ENCODE measurements at regions not wholly inside any gene's neighbourhood (a gene's known extent, or its start where the extent isn't known, plus 50 kb on each side); places are given as distances from the start of the nearest gene placed in this dataset.

DNA sequence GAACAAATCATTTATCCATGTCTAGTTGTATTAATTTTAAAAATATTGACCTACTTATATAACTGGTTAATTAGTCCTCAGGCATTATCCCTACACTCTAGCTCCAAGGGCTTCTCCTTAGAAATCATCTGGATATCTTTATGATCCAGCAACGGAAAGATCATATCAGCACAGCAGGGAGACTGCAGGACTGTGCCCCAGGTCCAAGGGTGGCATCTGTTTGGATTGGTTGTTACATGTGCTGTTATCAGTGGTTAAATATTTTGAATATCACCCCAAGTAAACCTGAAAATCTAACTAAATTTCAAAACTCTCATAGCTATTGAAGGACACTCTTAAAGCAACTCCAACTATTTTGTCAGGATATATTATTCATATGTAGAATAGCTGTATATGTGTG is 556.2 kb upstream of the ZEB2 start:
- DNase-seq (ENCODE audit: low read depth, low spot score): no peak

- DNase-seq (ENCODE audit: low read depth, low spot score): no peak
Measured at GRCh38 chr2:145075454-145076062, 555.6 kb upstream of the ZEB2 start.

DNA sequence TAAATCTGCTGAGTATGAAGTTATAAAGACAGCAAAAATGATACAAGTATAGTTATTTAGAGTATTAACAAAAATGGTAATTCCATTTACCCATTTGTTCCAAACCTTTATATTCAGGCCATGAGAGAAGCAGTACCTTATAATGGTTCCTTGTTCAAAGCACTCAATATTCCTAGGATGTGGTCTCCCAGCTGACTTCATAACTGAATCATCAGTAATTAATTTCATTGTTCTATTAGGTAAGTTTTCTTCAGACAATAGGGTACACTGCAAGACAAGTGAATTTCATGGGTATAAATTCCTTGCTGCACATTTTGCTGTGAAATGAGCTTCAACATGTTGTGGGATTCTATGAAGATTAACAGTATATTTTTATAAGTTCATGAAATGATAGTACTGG is 550.8 kb upstream of the ZEB2 start:
- DNase-seq (ENCODE audit: low read depth, low spot score): no peak

DNA sequence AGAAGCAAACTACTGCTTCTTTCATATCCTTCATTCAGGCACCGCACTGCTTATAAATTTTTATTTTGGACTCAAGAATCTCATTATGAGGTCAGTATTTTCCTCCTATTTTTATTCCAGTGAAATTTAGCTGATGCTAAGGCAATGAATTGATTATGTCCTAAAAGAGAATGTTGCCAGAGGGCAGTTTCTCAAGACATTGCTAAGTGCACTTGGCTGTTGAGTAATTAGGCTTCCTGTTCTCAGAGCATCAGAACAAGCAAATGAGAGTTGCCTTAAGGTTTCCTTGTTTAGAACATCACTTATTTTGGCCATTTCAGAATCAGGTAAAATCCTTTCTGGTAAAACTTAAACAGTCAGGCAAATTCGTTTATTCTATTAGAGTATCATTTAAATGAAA is 548.6 kb upstream of the ZEB2 start:
- DNase-seq (ENCODE audit: low read depth, low spot score): no peak

GRCh38 chr2:145067549-145068030 is 547.7 kb upstream of the ZEB2 start:
- DNase-seq (ENCODE audit: low read depth, low spot score): no peak

- DNase-seq (ENCODE audit: low read depth, low spot score): no peak
Measured at GRCh38 chr2:145066856-145067548, 547.1 kb upstream of the ZEB2 start.

- no peak for DNase-seq (ENCODE audit: low read depth, low spot score)
Measured at GRCh38 chr2:145066151-145066661, 546.3 kb upstream of the ZEB2 start.

- DNase-seq (ENCODE audit: low read depth, low spot score): no peak
Measured at GRCh38 chr2:145065342-145065741, 545.4 kb upstream of the ZEB2 start.

- DNase-seq (ENCODE audit: low read depth, low spot score): no peak
Measured at GRCh38 chr2:145064511-145064910, 544.6 kb upstream of the ZEB2 start.

GRCh38 chr2:145060876-145061275 is 541.0 kb upstream of the ZEB2 start:
- DNase-seq (ENCODE audit: low read depth, low spot score): no peak

- no peak for DNase-seq (ENCODE audit: low read depth, low spot score)
Measured at GRCh38 chr2:145059914-145060313, 540.0 kb upstream of the ZEB2 start.

DNA sequence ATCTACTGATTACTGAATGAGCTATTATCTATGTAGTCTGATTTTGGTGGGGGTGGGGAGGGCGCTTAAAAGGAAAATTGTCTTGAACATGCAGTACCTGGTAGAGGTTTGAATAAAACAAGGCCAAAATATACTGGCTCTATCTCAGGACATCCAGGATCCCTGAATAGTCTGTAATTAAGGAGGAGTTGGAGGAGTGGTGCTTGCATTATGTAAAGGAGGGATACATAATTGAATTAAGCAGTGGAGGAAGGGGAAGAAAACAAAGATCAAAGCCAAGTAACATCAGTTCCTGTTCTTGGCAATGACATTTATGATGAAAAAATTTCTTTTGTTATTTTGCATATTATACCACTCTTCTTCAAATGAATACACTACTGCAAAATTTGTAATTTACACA is 539.4 kb upstream of the ZEB2 start:
- DNase-seq (ENCODE audit: low read depth, low spot score): no peak

- no peak for DNase-seq (ENCODE audit: low read depth, low spot score)
Measured at GRCh38 chr2:145058457-145058856, 538.5 kb upstream of the ZEB2 start.

- no peak for DNase-seq (ENCODE audit: low read depth, low spot score)
Measured at GRCh38 chr2:145055651-145056050, 535.7 kb upstream of the ZEB2 start.

DNA sequence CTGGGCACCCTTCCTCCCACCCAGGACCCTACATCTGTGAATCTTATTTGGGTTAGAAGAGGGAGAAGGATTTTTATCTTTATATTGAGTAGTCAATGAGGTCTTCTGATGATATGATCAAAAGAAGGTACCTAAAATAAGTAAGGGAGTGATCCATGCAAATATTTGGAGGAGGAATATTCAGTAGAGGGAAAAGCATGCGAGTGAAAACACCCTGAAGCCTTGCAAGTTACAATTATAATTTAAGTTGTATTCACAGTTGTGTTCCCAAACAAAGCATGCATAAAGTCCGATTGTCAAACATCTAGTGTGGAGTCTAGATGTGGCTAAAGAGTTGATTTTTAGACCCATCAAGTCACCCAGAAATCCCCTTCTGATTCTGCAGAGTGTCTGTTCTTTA is 530.2 kb upstream of the ZEB2 start:
- DNase-seq (ENCODE audit: low read depth, low spot score): no peak

GRCh38 chr2:145049475-145049874 is 529.6 kb upstream of the ZEB2 start:
- no peak for DNase-seq (ENCODE audit: low read depth, low spot score)

DNA sequence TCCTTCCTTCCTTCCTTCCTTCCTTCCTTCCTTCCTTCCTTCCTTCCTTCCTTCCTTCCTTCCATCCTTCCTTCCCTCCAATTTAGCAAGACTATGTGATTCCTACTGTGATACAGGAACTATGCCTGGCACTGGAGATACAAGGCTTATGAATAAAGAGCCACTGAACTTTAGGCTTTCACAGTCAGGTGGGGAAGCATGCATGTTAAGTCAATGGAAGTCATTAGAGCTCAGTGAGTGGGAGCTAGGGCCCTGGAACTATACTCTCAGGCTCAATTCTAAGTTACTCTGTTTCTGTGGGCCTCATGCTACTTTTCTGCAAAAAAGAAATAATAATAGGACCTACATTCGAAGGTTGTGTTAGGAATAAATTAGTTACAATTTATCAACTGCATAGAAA is 527.6 kb upstream of the ZEB2 start:
- DNase-seq (ENCODE audit: low read depth, low spot score): no peak

DNA sequence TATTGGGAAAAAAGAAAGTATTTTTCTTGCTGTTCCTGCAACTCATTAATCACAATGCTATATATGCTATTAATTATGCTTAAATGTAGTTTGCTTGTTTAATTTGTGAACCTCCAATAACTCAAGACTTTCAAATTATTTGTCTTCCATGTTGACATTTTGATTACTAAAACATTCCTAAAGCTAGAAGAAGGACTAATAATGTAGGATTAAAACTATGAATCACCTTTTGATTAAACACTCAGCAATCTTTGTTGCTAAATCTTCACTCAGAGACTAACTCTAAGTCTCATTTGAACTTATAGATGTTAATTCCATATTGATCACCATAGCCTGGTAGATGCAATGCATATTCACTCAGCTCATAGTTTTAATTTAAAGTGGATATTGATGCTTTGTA is 524.6 kb upstream of the ZEB2 start:
- no peak for DNase-seq (ENCODE audit: low read depth, low spot score)

DNA sequence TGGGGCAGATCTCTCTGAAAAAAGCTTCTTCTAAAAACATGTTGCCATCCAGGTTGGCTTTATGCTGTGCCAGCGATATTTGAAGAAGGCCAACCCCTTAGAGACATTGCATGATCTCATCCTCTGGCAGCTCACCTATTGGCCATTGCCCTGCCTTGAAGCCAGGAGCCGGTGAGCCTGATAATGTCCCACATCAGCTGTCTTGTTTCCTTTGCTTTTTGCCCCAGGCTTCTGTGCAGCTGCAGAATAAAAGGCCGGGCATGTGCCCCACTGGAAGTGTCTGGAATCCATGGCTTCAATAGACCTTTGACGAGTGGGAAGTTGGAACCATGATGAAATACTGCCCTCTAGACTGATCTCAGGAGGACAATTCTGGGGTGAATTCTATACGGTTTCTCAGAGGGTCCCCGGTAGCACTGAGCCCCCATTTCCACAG is 523.5 kb upstream of the ZEB2 start:
- DNase-seq (ENCODE audit: low read depth, low spot score): no peak

DNA sequence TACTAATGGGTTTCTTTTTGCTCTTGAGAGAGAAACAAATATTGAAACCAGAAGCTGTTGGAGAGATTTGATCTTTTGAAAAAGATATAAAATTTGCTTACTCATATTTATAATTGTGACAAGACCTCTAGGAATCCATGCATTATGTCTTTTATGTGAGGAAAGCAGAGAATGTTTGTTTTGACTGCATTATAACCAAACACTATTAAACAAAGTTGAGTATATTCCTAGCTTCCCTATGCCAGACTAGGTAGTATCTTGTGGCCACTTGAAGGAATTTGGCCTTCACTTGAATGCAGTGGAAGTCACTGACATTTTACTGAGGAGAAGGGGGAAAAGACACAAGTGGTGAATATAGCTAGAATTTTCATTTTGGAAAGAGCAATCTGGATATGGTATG is 521.8 kb upstream of the ZEB2 start:
- DNase-seq (ENCODE audit: low read depth, low spot score): no peak

DNA sequence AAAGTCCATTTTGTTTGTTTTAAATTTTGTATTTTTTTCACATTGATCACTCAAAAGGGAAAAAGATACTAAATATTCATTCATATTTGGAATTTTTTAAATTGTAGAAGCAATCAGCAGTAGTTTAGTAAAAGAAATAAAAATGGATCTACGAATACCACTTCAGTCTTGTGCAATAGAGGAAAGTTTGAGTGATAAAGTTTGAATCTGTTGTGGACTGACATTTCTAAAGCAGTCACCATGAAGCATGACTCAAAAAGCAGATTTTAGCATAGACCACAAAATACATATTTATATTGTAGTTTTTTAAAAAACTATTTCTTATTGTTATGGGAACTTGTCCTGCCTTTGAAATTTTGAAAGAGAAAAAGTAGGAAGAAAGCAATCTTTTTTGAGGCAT is 520.5 kb upstream of the ZEB2 start:
- no peak for DNase-seq (ENCODE audit: low read depth, low spot score)

- DNase-seq (ENCODE audit: low read depth, low spot score): no peak
Measured at GRCh38 chr2:145038041-145038525, 518.2 kb upstream of the ZEB2 start.

- no peak for DNase-seq (ENCODE audit: low read depth, low spot score)
Measured at GRCh38 chr2:145036421-145037011, 516.6 kb upstream of the ZEB2 start.
